Suppressor macrophage treated with lipopolysaccharide for 4 hours (primary cell): ENCODE measurements at regions not wholly inside any gene's neighbourhood (a gene's known extent, or its start where the extent isn't known, plus 50 kb on each side); places are given as distances from the start of the nearest gene placed in this dataset.

ENCODE experiments used
- DNase-seq: peaks from one replicate; pipeline ENCODE4 v3.0.0-alpha.2; 2020

- DNase-seq: no peak
These were observed 199.8 kb downstream of the RBM19 start for GRCh38 chr12:113766131-113766878.

GRCh38 chr12:113764661-113765060 lies 201.5 kb downstream of the RBM19 start:
- no peak for DNase-seq

GRCh38 chr12:113762882-113763816 lies 203.0 kb downstream of the RBM19 start:
- DNase-seq: no peak

GRCh38 chr12:113762155-113762881 lies 203.8 kb downstream of the RBM19 start:
- no peak for DNase-seq

DNA sequence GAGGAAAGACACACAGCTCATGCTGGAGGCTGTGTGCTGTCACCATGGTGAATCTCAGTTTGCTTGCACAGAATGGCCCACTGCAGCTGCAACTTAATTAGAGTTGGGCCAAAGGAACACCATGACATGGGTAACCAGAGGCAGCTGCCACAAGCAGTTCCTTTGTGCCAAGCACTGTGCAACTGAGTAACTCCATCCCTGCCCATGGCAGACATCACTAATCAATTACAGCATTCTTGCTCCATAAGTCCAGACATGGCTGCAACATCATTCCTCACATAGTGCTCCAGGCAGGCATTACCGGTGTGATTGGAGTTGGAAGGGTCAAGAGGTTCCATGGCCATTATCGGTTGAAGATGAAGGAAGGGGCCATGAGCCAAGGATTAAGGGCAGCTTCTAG lies 207.0 kb downstream of the RBM19 start:
- DNase-seq: no peak

- no peak for DNase-seq
These were observed 207.8 kb downstream of the RBM19 start for GRCh38 chr12:113758165-113758924.

DNA sequence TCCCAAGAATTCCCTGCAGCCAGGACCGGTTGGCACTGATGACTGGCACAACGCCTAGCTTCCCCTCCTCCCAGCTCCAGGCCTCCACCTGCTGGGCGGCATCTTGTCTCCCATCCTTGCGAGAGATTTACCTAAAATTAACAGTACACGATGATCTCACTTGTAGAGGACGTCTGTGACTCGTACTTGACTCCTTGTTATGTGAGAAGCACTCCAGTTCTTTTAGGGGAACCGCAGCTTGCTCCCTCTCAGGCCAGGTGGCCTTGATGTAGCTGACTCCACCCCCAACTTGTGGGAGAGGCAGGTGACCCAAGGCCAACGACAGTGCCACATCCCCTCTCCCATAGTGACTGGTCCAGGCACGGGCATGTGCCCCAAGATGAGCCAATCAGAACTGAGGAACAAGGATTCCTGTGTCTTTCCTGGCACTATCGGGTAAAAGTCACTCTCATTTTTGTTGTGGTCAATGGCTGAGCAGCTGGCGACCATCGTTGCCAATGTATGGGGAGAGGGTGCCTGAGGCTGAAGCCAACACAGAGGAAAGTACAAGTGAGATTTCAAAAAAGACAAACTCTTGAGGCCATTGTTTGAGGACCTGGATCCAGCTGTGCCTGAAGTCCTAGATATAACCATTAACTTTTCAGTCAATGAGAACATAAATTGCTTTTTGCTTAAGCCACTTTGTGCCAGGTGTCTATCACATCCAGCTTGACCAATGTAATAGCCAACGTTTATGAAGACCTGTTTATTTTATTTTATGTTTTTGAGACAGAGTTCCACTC lies 208.7 kb downstream of the RBM19 start:
- no peak for DNase-seq

- no peak for DNase-seq
These were observed 209.5 kb downstream of the RBM19 start for GRCh38 chr12:113756609-113757008.

DNA sequence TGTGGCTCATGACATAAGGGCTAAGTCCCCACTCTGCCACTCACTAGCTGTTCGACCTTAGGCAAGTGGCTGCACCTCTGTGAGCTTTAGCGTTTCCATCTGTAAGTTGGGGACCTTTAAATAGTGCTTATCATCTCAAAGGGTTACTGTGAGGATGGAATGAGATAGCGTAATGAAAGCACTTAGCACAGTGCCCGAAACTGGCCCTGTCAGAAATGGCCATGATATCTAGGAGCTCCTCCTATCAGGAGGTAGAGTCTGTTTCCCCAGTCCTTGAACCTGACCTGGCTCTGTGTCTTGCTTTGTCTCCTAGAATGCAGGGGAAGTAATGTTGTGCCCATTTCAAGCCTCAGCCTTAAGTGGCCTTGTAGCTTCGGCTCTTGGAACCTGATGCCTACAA lies 211.0 kb downstream of the RBM19 start:
- DNase-seq: no peak

- DNase-seq: no peak
These were observed 214.6 kb downstream of the RBM19 start for GRCh38 chr12:113751513-113751912.

GRCh38 chr12:113749433-113749815 lies 216.7 kb downstream of the RBM19 start:
- no peak for DNase-seq

DNA sequence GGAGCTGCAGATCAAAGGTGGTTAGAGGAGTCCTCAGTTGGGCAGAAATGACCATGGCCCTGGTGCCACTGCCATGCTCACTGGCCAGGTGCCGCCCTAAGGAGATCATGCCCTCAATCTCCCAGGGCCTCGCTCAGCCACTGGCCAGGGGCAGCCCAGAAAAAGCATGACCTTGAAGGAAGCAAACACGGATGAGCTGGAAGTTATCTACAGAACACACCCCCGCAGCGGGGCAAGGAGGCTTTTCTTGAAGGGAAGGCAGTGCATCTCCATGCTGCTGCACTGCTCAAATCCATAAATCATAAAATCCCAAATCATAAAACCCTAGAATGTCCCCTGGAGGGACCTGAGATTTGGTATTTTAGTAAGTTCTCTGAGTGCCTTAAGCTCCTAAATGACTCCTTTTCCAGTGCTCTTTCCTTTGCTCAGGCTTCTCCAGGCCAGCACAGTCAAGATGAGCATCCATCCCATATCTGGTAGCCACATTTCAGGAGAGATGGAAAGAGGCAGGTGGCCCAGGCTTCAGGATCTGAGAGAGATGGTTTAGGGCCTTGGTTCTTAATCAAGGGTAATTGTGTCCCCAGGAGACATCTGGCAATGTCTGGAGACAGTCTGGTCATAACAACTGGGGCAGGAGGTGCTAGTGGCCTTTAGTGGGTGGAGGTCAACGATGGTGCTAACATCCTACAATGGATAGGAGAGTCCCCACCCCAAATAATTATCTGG lies 217.3 kb downstream of the RBM19 start:
- no peak for DNase-seq

DNA sequence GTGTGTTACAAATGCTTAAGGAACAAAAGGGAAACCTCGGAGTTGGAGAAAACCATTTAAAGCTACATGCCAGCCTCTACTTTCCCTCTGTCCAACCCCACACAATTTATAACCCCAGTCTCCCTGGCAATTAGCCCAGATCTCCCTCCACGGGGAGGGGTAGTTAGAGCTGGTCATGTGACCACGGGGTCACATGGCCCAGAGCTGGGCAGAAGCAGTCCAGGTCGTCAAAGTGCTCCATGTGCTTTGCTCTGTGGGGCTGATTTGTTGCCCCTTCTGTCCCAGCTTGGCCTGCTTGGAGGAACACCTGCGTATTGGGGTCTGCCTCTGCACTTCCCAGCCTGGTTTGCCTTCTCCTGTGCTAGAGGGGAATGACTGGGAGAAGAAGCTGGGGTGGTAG lies 219.1 kb downstream of the RBM19 start:
- DNase-seq: no peak

- DNase-seq: no peak
These were observed 221.2 kb downstream of the RBM19 start for GRCh38 chr12:113744802-113745395.

DNA sequence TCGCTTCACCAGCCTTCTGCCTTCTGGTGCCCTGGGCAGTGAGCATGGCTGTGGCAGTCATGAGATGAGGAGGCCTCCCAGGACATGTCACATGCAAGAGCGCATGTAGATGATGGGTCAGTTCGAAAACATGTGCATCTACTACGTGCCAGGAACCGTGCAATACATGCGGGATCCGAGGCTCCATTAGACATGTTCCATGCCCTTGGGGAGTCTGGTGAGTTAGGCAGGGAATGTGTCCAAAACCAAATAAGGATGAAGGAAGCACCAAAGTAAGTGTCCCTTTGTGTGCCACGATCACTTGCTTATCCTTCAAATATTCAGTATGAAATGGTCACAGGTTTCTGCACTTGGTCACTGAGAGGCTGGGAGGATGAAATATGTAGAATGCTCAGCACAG lies 223.3 kb downstream of the RBM19 start:
- no peak for DNase-seq

- no peak for DNase-seq
These were observed 225.4 kb downstream of the RBM19 start for GRCh38 chr12:113740699-113741098.

DNA sequence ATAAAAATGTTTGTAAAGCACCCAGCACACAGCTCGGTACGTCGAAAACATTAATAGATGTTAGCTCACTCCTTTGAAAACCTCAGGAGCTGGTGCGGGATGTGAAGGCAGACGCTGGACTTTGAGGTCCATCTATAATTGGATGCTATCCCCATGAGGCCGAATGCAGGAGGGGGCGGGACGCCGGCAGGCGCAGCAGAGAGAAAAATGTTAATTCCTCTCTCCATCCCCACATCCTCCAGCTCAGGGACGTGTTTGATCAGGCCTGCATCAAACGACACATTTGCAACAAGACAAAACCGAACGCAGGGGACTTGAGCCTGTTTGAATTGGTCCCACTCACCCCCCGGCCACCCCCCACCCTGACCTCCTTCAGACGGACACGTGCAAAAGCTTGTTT lies 231.0 kb downstream of the RBM19 start:
- DNase-seq: no peak

- no peak for DNase-seq
These were observed 231.6 kb downstream of the RBM19 start for GRCh38 chr12:113734503-113734902.

GRCh38 chr12:113732916-113733315 lies 233.2 kb downstream of the RBM19 start:
- no peak for DNase-seq

DNA sequence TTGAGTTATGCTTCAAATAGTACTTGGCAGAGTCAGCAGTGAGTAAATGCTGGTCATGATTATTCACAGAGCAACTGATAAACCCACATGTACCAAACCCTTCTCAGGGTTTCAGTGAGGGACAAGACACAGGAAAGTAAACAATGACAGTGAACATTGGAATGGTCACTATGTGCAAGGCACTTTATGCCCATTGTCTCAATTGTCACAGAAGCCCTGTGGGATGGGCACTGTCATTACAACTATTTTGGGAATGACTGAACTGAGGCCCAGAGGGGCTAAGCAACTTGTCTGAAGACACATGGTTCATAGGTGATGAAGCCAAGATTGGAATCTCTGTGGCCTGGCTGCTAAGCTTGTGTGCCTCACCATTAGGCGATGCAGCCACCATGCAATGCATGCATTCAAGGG lies 238.5 kb downstream of the RBM19 start:
- DNase-seq: no peak
